Lower leg skin (tissue), 3 donors: ENCODE measurements at regions not wholly inside any gene's neighbourhood (a gene's known extent, or its start where the extent isn't known, plus 50 kb on each side); places are given as distances from the start of the nearest gene placed in this dataset.

Source experiments
- CTCF ChIP-seq, 3 donors: fragments of 450-650 bp; IDR thresholded peaks; one replicate each; pipeline ENCODE4 v1.5.1; 2016; ENCODE audit warnings: antibody characterized with exemption in 3 of 3, mild to moderate bottlenecking in 3 of 3, moderate library complexity in 2 of 3
- POLR2A ChIP-seq, 2 donors: fragments of 450-650 bp; IDR thresholded peaks; one replicate each; pipeline ENCODE4 v1.6.1; 2016 to 2017; ENCODE audit warnings: antibody characterized with exemption in 2 of 2, mild to moderate bottlenecking in 1 of 2, moderate library complexity in 1 of 2

- TF ChIP-seq CTCF (IDR thresholded peaks at IDR 0.05) (no peak), POLR2A (IDR thresholded peaks at IDR 0.05) (no peak)
These were observed 863.3 kb downstream of the C12orf50 start for GRCh38 chr12:87165733-87166375.
